Stimulated activated CD8-positive, alpha-beta memory T cell treated with anti-CD3 and anti-CD28 coated beads, Interleukin-7, amount 100 ng/mL, for 1 hour (primary cell): ENCODE measurements at regions not wholly inside any gene's neighbourhood (a gene's known extent, or its start where the extent isn't known, plus 50 kb on each side); places are given as distances from the start of the nearest gene placed in this dataset.
"Not testable (repeated sequence)": the region's sequence is repeated elsewhere in the genome, so short reads cannot be mapped to it uniquely, and the experiment has no call there.

Experiments
- DNase-seq, 2 donors: peaks; one replicate each; pipeline ENCODE4 v3.0.0-alpha.2; 2020; ENCODE audit warnings: low read depth in 2 of 2

- DNase-seq, result no peak
Observed at GRCh38 chrX:39469126-39469525, 628.6 kb downstream of the BCOR start.

GRCh38 chrX:39470588-39471407, 627.0 kb downstream of the BCOR start:
- no peak for DNase-seq

- DNase-seq, result no peak
Observed at GRCh38 chrX:39472161-39472560, 625.6 kb downstream of the BCOR start.

GRCh38 chrX:39473812-39474211, 623.9 kb downstream of the BCOR start:
- no peak for DNase-seq

GRCh38 chrX:39475372-39475771, 622.4 kb downstream of the BCOR start:
- DNase-seq, result no peak

- DNase-seq, result no peak
Observed at GRCh38 chrX:39476604-39477021, 621.1 kb downstream of the BCOR start.

GRCh38 chrX:39477031-39477761, 620.6 kb downstream of the BCOR start:
- DNase-seq, result no peak

- no peak for DNase-seq
Observed at GRCh38 chrX:39477762-39478120, 620.0 kb downstream of the BCOR start.

GRCh38 chrX:39479856-39480255, 617.9 kb downstream of the BCOR start:
- DNase-seq, result no peak

- DNase-seq, result no peak
Observed at GRCh38 chrX:39480963-39481362, 616.8 kb downstream of the BCOR start.

GRCh38 chrX:39481621-39482020, 616.1 kb downstream of the BCOR start:
- no peak for DNase-seq

GRCh38 chrX:39484159-39485068, 613.3 kb downstream of the BCOR start:
- no peak for DNase-seq

GRCh38 chrX:39487166-39487968, 610.4 kb downstream of the BCOR start:
- no peak for DNase-seq

- no peak for DNase-seq
Observed at GRCh38 chrX:39487969-39488330, 609.8 kb downstream of the BCOR start.

- DNase-seq, result no peak
Observed at GRCh38 chrX:39491548-39492297, 606.0 kb downstream of the BCOR start.

- DNase-seq, result no peak
Observed at GRCh38 chrX:39492497-39493162, 605.1 kb downstream of the BCOR start.

- no peak for DNase-seq
Observed at GRCh38 chrX:39493168-39493567, 604.6 kb downstream of the BCOR start.

- not testable (repeated sequence) for DNase-seq
Observed at GRCh38 chrX:39497117-39497516, 600.6 kb downstream of the BCOR start.

GRCh38 chrX:39497702-39498265, 600.0 kb downstream of the BCOR start:
- DNase-seq, result no peak

GRCh38 chrX:39499996-39500395, 597.8 kb downstream of the BCOR start:
- DNase-seq, result no peak
